D721Med (cell line): ENCODE measurements at regions not wholly inside any gene's neighbourhood (a gene's known extent, or its start where the extent isn't known, plus 50 kb on each side); places are given as distances from the start of the nearest gene placed in this dataset.
"Not testable (repeated sequence)": the region's sequence is repeated elsewhere in the genome, so short reads cannot be mapped to it uniquely, and the experiment has no call there.

ENCODE experiments used
- DNase-seq: peaks from one replicate; pipeline ENCODE4 v3.0.0; 2011; ENCODE audit warnings: low spot score; ENCODE audit not compliant: insufficient read length
- FAIRE-seq: peaks from 2 replicates; lab custom pipeline; 2011; peaks lifted over from hg19 to GRCh38; lab: Jason Lieb, UNC
- TF ChIP-seq, protein P1 (sequence below): IDR thresholded peaks from 2 replicates; pipeline ENCODE4 v1.5.1; 2012; ENCODE audit warnings: mild to moderate bottlenecking, control low read depth; ENCODE audit not compliant: insufficient read depth; ENCODE audit errors: missing control alignments

- TF ChIP-seq, protein P1, sequence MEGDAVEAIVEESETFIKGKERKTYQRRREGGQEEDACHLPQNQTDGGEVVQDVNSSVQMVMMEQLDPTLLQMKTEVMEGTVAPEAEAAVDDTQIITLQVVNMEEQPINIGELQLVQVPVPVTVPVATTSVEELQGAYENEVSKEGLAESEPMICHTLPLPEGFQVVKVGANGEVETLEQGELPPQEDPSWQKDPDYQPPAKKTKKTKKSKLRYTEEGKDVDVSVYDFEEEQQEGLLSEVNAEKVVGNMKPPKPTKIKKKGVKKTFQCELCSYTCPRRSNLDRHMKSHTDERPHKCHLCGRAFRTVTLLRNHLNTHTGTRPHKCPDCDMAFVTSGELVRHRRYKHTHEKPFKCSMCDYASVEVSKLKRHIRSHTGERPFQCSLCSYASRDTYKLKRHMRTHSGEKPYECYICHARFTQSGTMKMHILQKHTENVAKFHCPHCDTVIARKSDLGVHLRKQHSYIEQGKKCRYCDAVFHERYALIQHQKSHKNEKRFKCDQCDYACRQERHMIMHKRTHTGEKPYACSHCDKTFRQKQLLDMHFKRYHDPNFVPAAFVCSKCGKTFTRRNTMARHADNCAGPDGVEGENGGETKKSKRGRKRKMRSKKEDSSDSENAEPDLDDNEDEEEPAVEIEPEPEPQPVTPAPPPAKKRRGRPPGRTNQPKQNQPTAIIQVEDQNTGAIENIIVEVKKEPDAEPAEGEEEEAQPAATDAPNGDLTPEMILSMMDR, result no peak
Measured at GRCh38 chr5:143521141-143521540, 117.7 kb upstream of the NR3C1 start.

GRCh38 chr5:143519215-143519614 lies 115.7 kb upstream of the NR3C1 start:
- DNase-seq, FAIRE-seq: not testable (repeated sequence)

More at GRCh38 chr5:143521141-143521540, 117.7 kb upstream of the NR3C1 start:
- DNase-seq, result no peak
- FAIRE-seq, result no peak

DNA sequence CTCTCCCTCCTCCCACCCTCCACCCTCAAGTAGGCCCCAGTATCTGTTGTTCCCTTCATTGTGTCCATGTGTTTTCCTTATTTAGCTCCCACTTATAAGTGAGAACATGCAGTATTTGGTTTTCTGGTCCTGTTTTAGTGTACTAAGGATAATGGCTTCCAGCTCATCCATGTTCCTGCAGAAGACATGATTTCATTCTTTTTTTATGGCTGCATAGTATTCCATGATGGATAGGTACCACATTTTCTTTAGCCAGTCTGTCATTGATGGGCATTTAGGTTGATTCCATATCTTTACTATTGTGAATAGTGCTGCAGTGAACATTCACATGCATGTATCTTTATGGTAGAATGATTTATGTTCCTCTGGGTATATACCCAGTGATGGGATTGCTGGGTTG lies 114.3 kb upstream of the NR3C1 start:
- not testable (repeated sequence) for FAIRE-seq, DNase-seq

- DNase-seq (no peak), FAIRE-seq (no peak)
- TF ChIP-seq, protein P1, result no peak
Measured at GRCh38 chr5:143516249-143516648, 112.8 kb upstream of the NR3C1 start.

DNA sequence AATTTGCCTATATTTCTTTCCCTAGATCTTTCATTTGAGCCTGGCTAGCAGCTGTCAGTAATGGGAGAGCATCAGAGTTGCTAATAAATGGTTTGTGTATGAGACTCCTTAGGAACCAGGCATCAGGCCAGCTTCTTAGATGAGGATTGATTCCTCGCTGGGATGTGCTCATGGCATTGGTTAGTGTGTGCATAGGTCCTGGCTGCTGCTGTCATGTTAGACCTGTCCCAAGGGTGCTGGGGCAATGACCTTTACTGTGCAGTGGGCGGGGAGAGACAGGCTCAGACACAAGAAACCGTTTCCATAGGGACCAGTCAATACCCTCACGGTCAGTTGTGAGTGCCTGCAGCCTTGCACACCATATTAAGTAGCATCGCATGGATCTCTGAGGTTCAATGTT lies 112.3 kb upstream of the NR3C1 start:
- FAIRE-seq, result no peak
- TF ChIP-seq, protein P1, result no peak
- no peak for DNase-seq

DNA sequence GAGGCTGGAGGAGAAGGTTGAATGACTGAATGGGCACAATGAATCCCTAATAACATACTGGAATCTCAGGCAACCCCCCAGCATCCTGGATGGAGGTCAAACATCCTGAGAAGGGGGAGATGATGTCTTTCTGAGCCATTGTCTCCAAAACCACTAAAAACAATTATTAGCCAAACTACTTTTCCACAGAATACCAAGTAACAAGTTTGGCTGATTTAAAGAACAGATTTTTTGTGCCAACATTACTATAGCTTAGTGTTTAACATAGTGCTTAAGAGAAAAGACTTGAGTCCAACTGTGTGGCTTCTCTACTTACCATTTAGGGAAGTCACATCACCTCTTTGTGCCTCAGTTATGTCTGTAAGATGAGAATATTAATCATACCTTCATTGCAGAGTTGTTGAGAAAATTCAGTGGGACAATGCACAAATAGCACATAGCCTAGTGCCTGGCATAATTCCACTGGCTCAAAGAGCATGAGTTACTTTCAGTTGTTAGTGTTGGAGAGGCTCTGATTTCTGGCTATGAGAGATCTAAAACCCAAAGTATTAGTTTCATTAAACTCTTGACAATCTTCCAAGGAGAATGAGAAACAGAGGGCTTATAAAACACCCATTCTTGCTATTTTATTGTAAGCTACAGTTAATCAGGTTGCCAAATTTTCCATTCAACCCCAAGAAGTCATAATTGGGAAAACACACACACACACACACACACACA lies 111.3 kb upstream of the NR3C1 start:
- DNase-seq (no peak), FAIRE-seq (no peak)
- TF ChIP-seq, protein P1, result no peak

DNA sequence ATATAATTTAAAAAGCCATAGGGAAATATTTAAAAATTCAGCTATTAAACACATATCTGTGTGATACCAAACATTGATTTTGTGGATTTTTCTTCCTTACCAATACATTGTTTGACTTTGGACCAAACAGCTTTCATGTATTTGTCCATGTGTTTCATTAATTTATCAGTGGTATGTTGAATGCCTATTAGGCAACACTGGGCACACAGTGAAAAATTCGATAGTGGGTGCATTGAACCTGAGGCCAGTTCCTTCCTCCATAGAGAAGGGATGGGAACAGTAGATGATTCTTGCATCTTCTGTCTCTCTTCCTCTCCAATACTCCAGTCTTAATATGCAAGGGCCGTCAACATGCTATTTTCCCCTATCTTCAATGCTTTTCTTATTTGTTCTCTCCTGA lies 110.2 kb upstream of the NR3C1 start:
- TF ChIP-seq, protein P1, result no peak
- DNase-seq (no peak), FAIRE-seq (no peak)

GRCh38 chr5:143511736-143512135 lies 108.2 kb upstream of the NR3C1 start:
- DNase-seq (no peak), FAIRE-seq (no peak)
- TF ChIP-seq, protein P1, result no peak
